ENCODE measurements at regions not wholly inside any gene's neighbourhood (a gene's known extent, or its start where the extent isn't known, plus 50 kb on each side); places are given as distances from the start of the nearest gene placed in this dataset.

DNA sequence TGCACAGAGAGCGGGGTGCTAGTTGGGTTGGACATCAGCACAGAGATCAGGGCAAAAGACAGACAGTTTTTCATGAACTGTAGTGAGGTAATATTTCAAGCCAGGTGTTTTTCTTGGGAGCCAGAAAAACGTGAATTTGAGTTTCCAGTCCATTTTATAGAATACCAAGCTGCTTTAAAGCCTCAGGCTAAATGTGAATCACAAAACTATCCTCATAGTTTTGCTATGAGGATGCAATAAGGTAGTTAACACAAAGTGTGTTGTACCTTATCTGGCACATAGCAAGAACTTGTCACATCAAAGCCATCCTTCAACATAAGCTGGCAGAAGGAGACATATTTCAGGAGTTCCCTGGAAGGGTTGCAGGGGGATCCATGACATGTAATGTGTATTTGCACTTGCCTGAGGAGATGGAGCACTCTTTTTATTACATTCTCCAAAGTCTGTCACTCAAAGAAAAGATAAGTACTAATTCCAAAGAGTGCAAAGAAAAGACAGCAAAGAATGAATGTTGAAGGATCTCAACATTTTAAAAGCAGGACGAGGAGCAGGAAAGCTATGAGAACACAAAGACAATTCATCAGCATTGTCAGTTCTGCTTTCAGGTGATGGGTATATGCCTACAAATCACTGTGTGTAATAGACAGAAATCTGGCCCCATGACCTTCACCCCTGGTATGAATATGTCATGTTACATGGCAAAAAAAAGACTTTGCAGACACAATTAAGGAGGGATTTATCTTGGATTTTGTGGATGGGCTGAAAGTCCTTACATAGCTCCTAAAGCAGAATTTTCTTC lies 1046.4 kb downstream of the NTRK3 start:
- no peaks in the 10 kb centered on the region for H3K79me1 ChIP-seq (ENCODE audit: low read depth in 1 of 2, low read length in 2 of 2)
- CTCF ChIA-PET = interaction anchor here (0.6 kb wide), 1 partner anchor 13 kb away, joined by 3 read pairs; no protein-coding TSS in a partner anchor
- POLR2A ChIA-PET (ENCODE audit: unreplicated experiment) = no interaction called here

More for the DNA sequence above, 1046.4 kb downstream of the NTRK3 start:
- H3K18ac ChIP-seq (ENCODE audit: low read depth, low read length) = no peak overlapping the region
- H3K36me3 ChIP-seq (ENCODE audit: control insufficient read depth, insufficient read depth, low read length) = no peaks in the 10 kb centered on the region
- H3K27me3 ChIP-seq (ENCODE audit: control insufficient read depth, insufficient read depth, low read length) = no peaks in the 10 kb centered on the region
- no peak overlapping the region for H2AK5ac ChIP-seq (ENCODE audit: low read depth, low read length)
- H3K9ac ChIP-seq (ENCODE audit: low read depth, low read length) = no peak overlapping the region
- dilution Hi-C loops (cut with HindIII; ENCODE audit: low sequenced_read_pairs, unreplicated experiment) (no loop called here), in situ Hi-C loops (cut with MboI; ENCODE audit: low sequenced_read_pairs) (no loop called here), intact Hi-C loops (cut with micrococcal nuclease) (no loop called here)
- H3K4me2 ChIP-seq (ENCODE audit: low read depth, low read length) = no peak overlapping the region
- H3K23ac ChIP-seq (ENCODE audit: low read depth, low read length) = no peak overlapping the region
- H2BK5ac ChIP-seq (ENCODE audit: low read depth, low read length, poor library complexity, severe bottlenecking) = no peak overlapping the region
- no peak overlapping the region for H2BK120ac ChIP-seq (ENCODE audit: low read depth, low read length)
- no peak overlapping the region for H2BK15ac ChIP-seq (ENCODE audit: low read depth, low read length)
- no peaks in the 10 kb centered on the region for H3K9me1 ChIP-seq (ENCODE audit: insufficient read depth, low read length)
- ATAC-seq (ENCODE audit: low read depth) (no peak), DNase-seq (no peak)
- H4K5ac ChIP-seq (ENCODE audit: low read depth, low read length) = no peak overlapping the region
- peaks cover 5% of the 10 kb centered on the region for H3K9me3 ChIP-seq (ENCODE audit: control insufficient read depth, insufficient read depth, low read length)
- H3K4me1 ChIP-seq (ENCODE audit: control insufficient read depth, insufficient read depth, low read length) = no peaks in the 10 kb centered on the region
- TF ChIP-seq, protein P1, sequence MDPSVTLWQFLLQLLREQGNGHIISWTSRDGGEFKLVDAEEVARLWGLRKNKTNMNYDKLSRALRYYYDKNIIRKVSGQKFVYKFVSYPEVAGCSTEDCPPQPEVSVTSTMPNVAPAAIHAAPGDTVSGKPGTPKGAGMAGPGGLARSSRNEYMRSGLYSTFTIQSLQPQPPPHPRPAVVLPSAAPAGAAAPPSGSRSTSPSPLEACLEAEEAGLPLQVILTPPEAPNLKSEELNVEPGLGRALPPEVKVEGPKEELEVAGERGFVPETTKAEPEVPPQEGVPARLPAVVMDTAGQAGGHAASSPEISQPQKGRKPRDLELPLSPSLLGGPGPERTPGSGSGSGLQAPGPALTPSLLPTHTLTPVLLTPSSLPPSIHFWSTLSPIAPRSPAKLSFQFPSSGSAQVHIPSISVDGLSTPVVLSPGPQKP (IDR thresholded peaks at IDR 0.05; ENCODE audit: borderline replicate concordance, low read depth, low read length) = no peak
- TF ChIP-seq RCOR1 (IDR thresholded peaks at IDR 0.05; ENCODE audit: insufficient replicate concordance, low read length) = no peak
- no peak for TF ChIP-seq NFE2L2 (IDR thresholded peaks at IDR 0.05; ENCODE audit: low read depth, low read length)
- TF ChIP-seq POLR2A (IDR thresholded peaks at IDR 0.05; ENCODE audit: low read depth, low read length) = no peak
- no peak for TF ChIP-seq MAFK (IDR thresholded peaks at IDR 0.05; ENCODE audit: low read depth, low read length)
- no peak for TF ChIP-seq FOS (IDR thresholded peaks at IDR 0.05; ENCODE audit: low read depth, low read length)
- no peak for TF ChIP-seq CHD1 (IDR thresholded peaks at IDR 0.05; ENCODE audit: low read depth, low read length)
- TF ChIP-seq CEBPB (IDR thresholded peaks at IDR 0.05; ENCODE audit: low read depth, low read length) = no peak
- TF ChIP-seq MXI1 (IDR thresholded peaks at IDR 0.05; ENCODE audit: borderline replicate concordance, low read depth, low read length) = no peak
- TF ChIP-seq, protein P2, sequence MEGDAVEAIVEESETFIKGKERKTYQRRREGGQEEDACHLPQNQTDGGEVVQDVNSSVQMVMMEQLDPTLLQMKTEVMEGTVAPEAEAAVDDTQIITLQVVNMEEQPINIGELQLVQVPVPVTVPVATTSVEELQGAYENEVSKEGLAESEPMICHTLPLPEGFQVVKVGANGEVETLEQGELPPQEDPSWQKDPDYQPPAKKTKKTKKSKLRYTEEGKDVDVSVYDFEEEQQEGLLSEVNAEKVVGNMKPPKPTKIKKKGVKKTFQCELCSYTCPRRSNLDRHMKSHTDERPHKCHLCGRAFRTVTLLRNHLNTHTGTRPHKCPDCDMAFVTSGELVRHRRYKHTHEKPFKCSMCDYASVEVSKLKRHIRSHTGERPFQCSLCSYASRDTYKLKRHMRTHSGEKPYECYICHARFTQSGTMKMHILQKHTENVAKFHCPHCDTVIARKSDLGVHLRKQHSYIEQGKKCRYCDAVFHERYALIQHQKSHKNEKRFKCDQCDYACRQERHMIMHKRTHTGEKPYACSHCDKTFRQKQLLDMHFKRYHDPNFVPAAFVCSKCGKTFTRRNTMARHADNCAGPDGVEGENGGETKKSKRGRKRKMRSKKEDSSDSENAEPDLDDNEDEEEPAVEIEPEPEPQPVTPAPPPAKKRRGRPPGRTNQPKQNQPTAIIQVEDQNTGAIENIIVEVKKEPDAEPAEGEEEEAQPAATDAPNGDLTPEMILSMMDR (conservative IDR thresholded peaks at IDR 0.05; ENCODE audit: low read depth, low read length) = no peak
- TF ChIP-seq RAD21 (IDR thresholded peaks at IDR 0.05; ENCODE audit: low read length) = no peak
- no peak for TF ChIP-seq MAZ (IDR thresholded peaks at IDR 0.05; ENCODE audit: borderline replicate concordance, low read depth, low read length)
- no peak for TF ChIP-seq SMC3 (IDR thresholded peaks at IDR 0.05; ENCODE audit: low read depth, low read length)
- no peak overlapping the region for H3K14ac ChIP-seq (replicated peaks; ENCODE audit: low read depth, low read length)
- H3K4ac ChIP-seq (ENCODE audit: low read depth, low read length) = no peak overlapping the region
- no peak overlapping the region for H3K27ac ChIP-seq (ENCODE audit: insufficient read depth, low read length)
- no peak overlapping the region for H4K8ac ChIP-seq (ENCODE audit: low read depth in 2 of 2, low read length in 2 of 2)
- no CpG with 5 or more reads among the region's 3 CpGs for WGBS, 2 experiments (ENCODE audit: extremely low coverage in 2 of 2, insufficient read length in 1 of 2)
- H2AK9ac ChIP-seq (replicated peaks; ENCODE audit: low read depth, low read length, poor library complexity) = no peak overlapping the region
- no TSS peak for BruUV-seq (replicated peaks)
- no peak overlapping the region for H3K4me3 ChIP-seq (ENCODE audit: insufficient read depth, low read depth, low read length)
- H4K20me1 ChIP-seq (ENCODE audit: insufficient read depth, low read length) = no peaks in the 10 kb centered on the region
- H2AFZ ChIP-seq (replicated peaks; ENCODE audit: low read length, poor library complexity) = no peak overlapping the region
- no peak overlapping the region for H4K91ac ChIP-seq (ENCODE audit: insufficient read depth, low read depth, low read length)
- no peak overlapping the region for H3K56ac ChIP-seq (ENCODE audit: extremely low read depth, insufficient read depth, low read length)
- H2BK20ac ChIP-seq (ENCODE audit: low read depth, low read length) = no peak overlapping the region
